GM23338 (cell line): ENCODE measurements at regions not wholly inside any gene's neighbourhood (a gene's known extent, or its start where the extent isn't known, plus 50 kb on each side); places are given as distances from the start of the nearest gene placed in this dataset.

Experiments
- ATAC-seq: fragments of 200-7000 bp; cut with Tn5 transposase; 3 replicates; pipeline ENCODE4 v1.9.1; 2020
- DNase-seq: peaks from one replicate; pipeline ENCODE4 v3.0.0-alpha.2; 2015; ENCODE audit warnings: low spot score
- H2AFZ ChIP-seq: fragments of 200-600 bp; sonication (generic); 2 replicates; pipeline ENCODE4 v1.8.0; 2016; ENCODE audit warnings: antibody characterized with exemption, mild to moderate bottlenecking, moderate library complexity
- H3F3A ChIP-seq: fragments of 200-600 bp; sonication (generic); replicated peaks from 2 replicates; pipeline ENCODE4 v1.8.0; 2017; ENCODE audit warnings: antibody characterized with exemption, mixed run types, low read depth
- H3K27ac ChIP-seq: fragments of 200-600 bp; sonication (generic); 2 replicates; pipeline ENCODE4 v1.6.1; 2016; ENCODE audit warnings: low read depth
- H3K27me3 ChIP-seq: fragments of 200-600 bp; sonication (generic); 2 replicates; pipeline ENCODE4 v1.8.0; 2016; ENCODE audit warnings: mild to moderate bottlenecking, mixed run types, moderate library complexity; ENCODE audit not compliant: insufficient read depth
- H3K36me3 ChIP-seq: fragments of 200-600 bp; sonication (generic); 2 replicates; pipeline ENCODE4 v1.8.0; 2016; ENCODE audit warnings: mild to moderate bottlenecking; ENCODE audit not compliant: insufficient read depth
- H3K4me1 ChIP-seq: fragments of 200-600 bp; sonication (generic); 2 replicates; pipeline ENCODE4 v1.8.0; 2016; ENCODE audit warnings: mild to moderate bottlenecking, moderate library complexity; ENCODE audit not compliant: insufficient read depth
- H3K4me2 ChIP-seq: fragments of 200-600 bp; sonication (generic); 2 replicates; pipeline ENCODE4 v1.7.1; 2017; ENCODE audit warnings: mixed run types
- H3K4me3 ChIP-seq: fragments of 200-600 bp; sonication (generic); 2 replicates; pipeline ENCODE4 v1.6.1; 2016; ENCODE audit warnings: mixed run types
- H3K79me2 ChIP-seq: fragments of 200-600 bp; sonication (generic); replicated peaks from 2 replicates; pipeline ENCODE4 v1.8.0; 2017; ENCODE audit warnings: mild to moderate bottlenecking; ENCODE audit not compliant: insufficient read depth
- H3K9me2 ChIP-seq: fragments of 200-600 bp; sonication (generic); 2 replicates; pipeline ENCODE4 v1.8.0; 2017; ENCODE audit not compliant: insufficient read depth
- H4K20me1 ChIP-seq: fragments of 200-600 bp; sonication (generic); replicated peaks from 2 replicates; pipeline ENCODE4 v1.8.0; 2017; ENCODE audit warnings: mild to moderate bottlenecking; ENCODE audit not compliant: insufficient read depth
- H3K27ac Mint-ChIP-seq: 2 replicates; pipeline ENCODE4 v1.8.0; 2020; ENCODE audit warnings: inconsistent platforms, mild to moderate bottlenecking, moderate library complexity, mixed read lengths
- H3K27me3 Mint-ChIP-seq: 3 replicates; pipeline ENCODE4 v1.8.0; 2022; ENCODE audit warnings: low read depth, mild to moderate bottlenecking, moderate library complexity, mixed read lengths, inconsistent platforms; ENCODE audit not compliant: insufficient read depth, poor library complexity
- H3K36me3 Mint-ChIP-seq: 3 replicates; pipeline ENCODE4 v1.8.0; 2021; ENCODE audit warnings: low read depth, mild to moderate bottlenecking, inconsistent platforms, moderate library complexity, mixed read lengths
- H3K4me1 Mint-ChIP-seq: 3 replicates; pipeline ENCODE4 v1.8.0; 2020; ENCODE audit warnings: mild to moderate bottlenecking, inconsistent platforms, mixed read lengths
- H3K4me3 Mint-ChIP-seq: 3 replicates; pipeline ENCODE4 v1.8.0; 2021; ENCODE audit warnings: moderate library complexity, mild to moderate bottlenecking, inconsistent platforms, mixed read lengths
- H3K9me3 Mint-ChIP-seq: 3 replicates; pipeline ENCODE4 v1.8.0; 2020; ENCODE audit warnings: moderate library complexity, mild to moderate bottlenecking, inconsistent platforms, mixed read lengths
- CREB1 ChIP-seq: fragments of 250-450 bp; sonication (Bioruptor Pico); IDR thresholded peaks from 2 replicates; pipeline ENCODE4 v1.5.0; 2020; ENCODE audit warnings: low read depth, mild to moderate bottlenecking, moderate library complexity
- EZH2 ChIP-seq: fragments of 200-600 bp; sonication (generic); IDR thresholded peaks from one replicate; pipeline ENCODE4 v1.8.0; 2017; ENCODE audit warnings: antibody characterized with exemption, mild to moderate bottlenecking, low read depth; ENCODE audit not compliant: unreplicated experiment
- EZH2phosphoT487 ChIP-seq: fragments of 200-600 bp; sonication (generic); IDR thresholded peaks from one replicate; pipeline ENCODE4 v1.8.1; 2018; ENCODE audit warnings: antibody characterized with exemption; ENCODE audit not compliant: unreplicated experiment
- JUNB ChIP-seq: IDR thresholded peaks from one replicate; pipeline ENCODE4 v1.6.1; 2016; ENCODE audit warnings: antibody characterized with exemption; ENCODE audit not compliant: unreplicated experiment
- NANOG ChIP-seq: IDR thresholded peaks from 2 replicates; pipeline ENCODE4 v1.6.1; 2016; ENCODE audit warnings: antibody characterized with exemption, borderline replicate concordance
- REST ChIP-seq: IDR thresholded peaks from one replicate; pipeline ENCODE4 v1.6.1; 2018; ENCODE audit warnings: antibody characterized with exemption; ENCODE audit not compliant: unreplicated experiment
- STAT1 ChIP-seq: IDR thresholded peaks from one replicate; pipeline ENCODE4 v1.6.1; 2016; ENCODE audit warnings: antibody characterized with exemption; ENCODE audit not compliant: unreplicated experiment
- ZNF114 ChIP-seq: fragments of 250-450 bp; sonication (Bioruptor Pico); IDR thresholded peaks from 2 replicates; pipeline ENCODE4 v1.5.0; 2020; ENCODE audit warnings: mild to moderate bottlenecking, moderate library complexity
- TF ChIP-seq, protein P1 (sequence below): IDR thresholded peaks from 2 replicates; pipeline ENCODE4 v1.6.1; 2016; ENCODE audit warnings: antibody characterized with exemption
- TF ChIP-seq, protein P2 (sequence below), 2 experiments: fragments of 200-600 bp in 1 of 2; sonication (generic) in 1 of 2; conservative IDR thresholded peaks; 2 replicates each; pipeline versions ENCODE4 v1.5.1 to v1.6.1; 2016 to 2017; ENCODE audit warnings: antibody characterized with exemption in 2 of 2, low read depth in 2 of 2, mild to moderate bottlenecking in 2 of 2, moderate library complexity in 1 of 2
- TF ChIP-seq, protein P3 (sequence below): fragments of 250-450 bp; sonication (Bioruptor Pico); IDR thresholded peaks from 2 replicates; pipeline ENCODE4 v1.5.0; 2020; ENCODE audit warnings: mild to moderate bottlenecking, moderate library complexity

DNA sequence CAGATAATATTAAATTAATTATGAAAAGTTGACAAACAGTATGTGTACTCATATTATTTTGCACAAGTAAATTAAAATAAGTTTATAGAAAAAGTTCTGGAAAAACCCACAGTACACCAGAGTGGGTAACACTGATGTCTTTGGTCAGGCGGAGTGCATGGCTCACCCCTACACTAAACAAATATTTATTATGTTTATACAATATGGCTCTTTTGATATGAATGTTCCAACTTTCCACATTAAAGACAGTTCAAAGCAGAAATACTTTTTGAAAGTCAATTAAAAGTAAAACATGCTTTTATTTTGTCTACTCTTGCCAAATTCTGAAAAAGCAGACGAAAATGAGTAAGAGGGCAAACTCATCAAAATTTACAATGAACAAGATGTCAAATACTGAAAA, 56.2 kb upstream of the DCBLD2 start:
- Histone ChIP-seq H4K20me1 (no peaks in the 10 kb centered on the region), H3K4me3 (no peak overlapping the region), H3K9me2 (no peaks in the 10 kb centered on the region), H3K27ac (no peak overlapping the region), H3K27me3 (no peaks in the 10 kb centered on the region), H3K4me2 (no peak overlapping the region), H3K36me3 (no peaks in the 10 kb centered on the region), H3K79me2 (no peaks in the 10 kb centered on the region), H3K4me1 (no peaks in the 10 kb centered on the region), H3F3A (no peaks in the 10 kb centered on the region), H2AFZ (no peak overlapping the region)
- ATAC-seq (no peak), DNase-seq (no peak)
- H3K4me3 Mint-ChIP-seq: no peak overlapping the region
- no peaks in the 10 kb centered on the region for H3K36me3 Mint-ChIP-seq
- no peaks in the 10 kb centered on the region; the same call in 2 of the 3 replicates for H3K4me1 Mint-ChIP-seq
- no peak overlapping the region for H3K27ac Mint-ChIP-seq
- no peaks in the 10 kb centered on the region for H3K9me3 Mint-ChIP-seq
- no peaks in the 10 kb centered on the region for H3K27me3 Mint-ChIP-seq
- no peak for TF ChIP-seq STAT1
- no peak for TF ChIP-seq NANOG
- no peak for TF ChIP-seq EZH2
- TF ChIP-seq, protein P1, sequence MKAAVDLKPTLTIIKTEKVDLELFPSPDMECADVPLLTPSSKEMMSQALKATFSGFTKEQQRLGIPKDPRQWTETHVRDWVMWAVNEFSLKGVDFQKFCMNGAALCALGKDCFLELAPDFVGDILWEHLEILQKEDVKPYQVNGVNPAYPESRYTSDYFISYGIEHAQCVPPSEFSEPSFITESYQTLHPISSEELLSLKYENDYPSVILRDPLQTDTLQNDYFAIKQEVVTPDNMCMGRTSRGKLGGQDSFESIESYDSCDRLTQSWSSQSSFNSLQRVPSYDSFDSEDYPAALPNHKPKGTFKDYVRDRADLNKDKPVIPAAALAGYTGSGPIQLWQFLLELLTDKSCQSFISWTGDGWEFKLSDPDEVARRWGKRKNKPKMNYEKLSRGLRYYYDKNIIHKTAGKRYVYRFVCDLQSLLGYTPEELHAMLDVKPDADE: no peak
- TF ChIP-seq EZH2phosphoT487: no peak
- TF ChIP-seq CREB1 (CRISPR knock-in tag): no peak

- H3K4me1 Mint-ChIP-seq: no peaks in the 10 kb centered on the region; the same call in 2 of the 3 replicates
- TF ChIP-seq JUNB: no peak
- TF ChIP-seq, protein P2, sequence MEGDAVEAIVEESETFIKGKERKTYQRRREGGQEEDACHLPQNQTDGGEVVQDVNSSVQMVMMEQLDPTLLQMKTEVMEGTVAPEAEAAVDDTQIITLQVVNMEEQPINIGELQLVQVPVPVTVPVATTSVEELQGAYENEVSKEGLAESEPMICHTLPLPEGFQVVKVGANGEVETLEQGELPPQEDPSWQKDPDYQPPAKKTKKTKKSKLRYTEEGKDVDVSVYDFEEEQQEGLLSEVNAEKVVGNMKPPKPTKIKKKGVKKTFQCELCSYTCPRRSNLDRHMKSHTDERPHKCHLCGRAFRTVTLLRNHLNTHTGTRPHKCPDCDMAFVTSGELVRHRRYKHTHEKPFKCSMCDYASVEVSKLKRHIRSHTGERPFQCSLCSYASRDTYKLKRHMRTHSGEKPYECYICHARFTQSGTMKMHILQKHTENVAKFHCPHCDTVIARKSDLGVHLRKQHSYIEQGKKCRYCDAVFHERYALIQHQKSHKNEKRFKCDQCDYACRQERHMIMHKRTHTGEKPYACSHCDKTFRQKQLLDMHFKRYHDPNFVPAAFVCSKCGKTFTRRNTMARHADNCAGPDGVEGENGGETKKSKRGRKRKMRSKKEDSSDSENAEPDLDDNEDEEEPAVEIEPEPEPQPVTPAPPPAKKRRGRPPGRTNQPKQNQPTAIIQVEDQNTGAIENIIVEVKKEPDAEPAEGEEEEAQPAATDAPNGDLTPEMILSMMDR (conservative IDR thresholded peaks at IDR 0.05; ENCODE audit: low read depth in 2 of 2): no peak
- no peak for TF ChIP-seq REST
- no peak for TF ChIP-seq ZNF114 (CRISPR knock-in tag)
- TF ChIP-seq, protein P3, sequence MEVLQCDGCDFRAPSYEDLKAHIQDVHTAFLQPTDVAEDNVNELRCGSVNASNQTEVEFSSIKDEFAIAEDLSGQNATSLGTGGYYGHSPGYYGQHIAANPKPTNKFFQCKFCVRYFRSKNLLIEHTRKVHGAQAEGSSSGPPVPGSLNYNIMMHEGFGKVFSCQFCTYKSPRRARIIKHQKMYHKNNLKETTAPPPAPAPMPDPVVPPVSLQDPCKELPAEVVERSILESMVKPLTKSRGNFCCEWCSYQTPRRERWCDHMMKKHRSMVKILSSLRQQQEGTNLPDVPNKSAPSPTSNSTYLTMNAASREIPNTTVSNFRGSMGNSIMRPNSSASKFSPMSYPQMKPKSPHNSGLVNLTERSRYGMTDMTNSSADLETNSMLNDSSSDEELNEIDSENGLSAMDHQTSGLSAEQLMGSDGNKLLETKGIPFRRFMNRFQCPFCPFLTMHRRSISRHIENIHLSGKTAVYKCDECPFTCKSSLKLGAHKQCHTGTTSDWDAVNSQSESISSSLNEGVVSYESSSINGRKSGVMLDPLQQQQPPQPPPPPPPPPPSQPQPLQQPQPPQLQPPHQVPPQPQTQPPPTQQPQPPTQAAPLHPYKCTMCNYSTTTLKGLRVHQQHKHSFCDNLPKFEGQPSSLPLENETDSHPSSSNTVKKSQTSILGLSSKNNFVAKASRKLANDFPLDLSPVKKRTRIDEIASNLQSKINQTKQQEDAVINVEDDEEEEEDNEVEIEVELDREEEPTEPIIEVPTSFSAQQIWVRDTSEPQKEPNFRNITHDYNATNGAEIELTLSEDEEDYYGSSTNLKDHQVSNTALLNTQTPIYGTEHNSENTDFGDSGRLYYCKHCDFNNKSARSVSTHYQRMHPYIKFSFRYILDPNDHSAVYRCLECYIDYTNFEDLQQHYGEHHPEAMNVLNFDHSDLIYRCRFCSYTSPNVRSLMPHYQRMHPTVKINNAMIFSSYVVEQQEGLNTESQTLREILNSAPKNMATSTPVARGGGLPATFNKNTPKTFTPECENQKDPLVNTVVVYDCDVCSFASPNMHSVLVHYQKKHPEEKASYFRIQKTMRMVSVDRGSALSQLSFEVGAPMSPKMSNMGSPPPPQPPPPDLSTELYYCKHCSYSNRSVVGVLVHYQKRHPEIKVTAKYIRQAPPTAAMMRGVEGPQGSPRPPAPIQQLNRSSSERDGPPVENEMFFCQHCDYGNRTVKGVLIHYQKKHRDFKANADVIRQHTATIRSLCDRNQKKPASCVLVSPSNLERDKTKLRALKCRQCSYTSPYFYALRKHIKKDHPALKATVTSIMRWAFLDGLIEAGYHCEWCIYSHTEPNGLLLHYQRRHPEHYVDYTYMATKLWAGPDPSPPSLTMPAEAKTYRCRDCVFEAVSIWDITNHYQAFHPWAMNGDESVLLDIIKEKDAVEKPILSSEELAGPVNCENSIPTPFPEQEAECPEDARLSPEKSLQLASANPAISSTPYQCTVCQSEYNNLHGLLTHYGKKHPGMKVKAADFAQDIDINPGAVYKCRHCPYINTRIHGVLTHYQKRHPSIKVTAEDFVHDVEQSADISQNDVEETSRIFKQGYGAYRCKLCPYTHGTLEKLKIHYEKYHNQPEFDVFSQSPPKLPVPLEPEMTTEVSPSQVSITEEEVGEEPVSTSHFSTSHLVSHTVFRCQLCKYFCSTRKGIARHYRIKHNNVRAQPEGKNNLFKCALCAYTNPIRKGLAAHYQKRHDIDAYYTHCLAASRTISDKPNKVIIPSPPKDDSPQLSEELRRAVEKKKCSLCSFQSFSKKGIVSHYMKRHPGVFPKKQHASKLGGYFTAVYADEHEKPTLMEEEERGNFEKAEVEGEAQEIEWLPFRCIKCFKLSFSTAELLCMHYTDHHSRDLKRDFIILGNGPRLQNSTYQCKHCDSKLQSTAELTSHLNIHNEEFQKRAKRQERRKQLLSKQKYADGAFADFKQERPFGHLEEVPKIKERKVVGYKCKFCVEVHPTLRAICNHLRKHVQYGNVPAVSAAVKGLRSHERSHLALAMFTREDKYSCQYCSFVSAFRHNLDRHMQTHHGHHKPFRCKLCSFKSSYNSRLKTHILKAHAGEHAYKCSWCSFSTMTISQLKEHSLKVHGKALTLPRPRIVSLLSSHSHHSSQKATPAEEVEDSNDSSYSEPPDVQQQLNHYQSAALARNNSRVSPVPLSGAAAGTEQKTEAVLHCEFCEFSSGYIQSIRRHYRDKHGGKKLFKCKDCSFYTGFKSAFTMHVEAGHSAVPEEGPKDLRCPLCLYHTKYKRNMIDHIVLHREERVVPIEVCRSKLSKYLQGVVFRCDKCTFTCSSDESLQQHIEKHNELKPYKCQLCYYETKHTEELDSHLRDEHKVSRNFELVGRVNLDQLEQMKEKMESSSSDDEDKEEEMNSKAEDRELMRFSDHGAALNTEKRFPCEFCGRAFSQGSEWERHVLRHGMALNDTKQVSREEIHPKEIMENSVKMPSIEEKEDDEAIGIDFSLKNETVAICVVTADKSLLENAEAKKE (CRISPR knock-in tag): no peak
- no peak for TF ChIP-seq STAT1
Observed at GRCh38 chr3:98956008-98956407, 54.5 kb upstream of the DCBLD2 start.

More at GRCh38 chr3:98956008-98956407, 54.5 kb upstream of the DCBLD2 start:
- DNase-seq (no peak), ATAC-seq (no peak)
- Histone ChIP-seq H3F3A (no peaks in the 10 kb centered on the region), H3K9me2 (no peaks in the 10 kb centered on the region), H3K36me3 (no peaks in the 10 kb centered on the region), H3K79me2 (no peaks in the 10 kb centered on the region), H3K4me3 (no peak overlapping the region), H2AFZ (no peak overlapping the region), H3K4me2 (no peak overlapping the region), H3K27me3 (no peaks in the 10 kb centered on the region), H3K4me1 (no peaks in the 10 kb centered on the region), H3K27ac (no peak overlapping the region), H4K20me1 (no peaks in the 10 kb centered on the region)
- H3K27me3 Mint-ChIP-seq: no peaks in the 10 kb centered on the region
- no peak overlapping the region for H3K27ac Mint-ChIP-seq
- no peaks in the 10 kb centered on the region for H3K36me3 Mint-ChIP-seq
- no peaks in the 10 kb centered on the region for H3K9me3 Mint-ChIP-seq
- no peak overlapping the region for H3K4me3 Mint-ChIP-seq
